CD14-positive monocyte (primary cell): ENCODE measurements at regions not wholly inside any gene's neighbourhood (a gene's known extent, or its start where the extent isn't known, plus 50 kb on each side); places are given as distances from the start of the nearest gene placed in this dataset.

Experiments used
- DNase-seq, 3 donors: peaks; one replicate each; pipeline ENCODE4 v3.0.0-alpha.2; 2011 to 2022
- H2AFZ ChIP-seq: 2 replicates; pipeline ENCODE4 v1.6.0; 2012; ENCODE audit warnings: mild to moderate bottlenecking, low read depth, low read length, inconsistent platforms; ENCODE audit not compliant: insufficient read depth, poor library complexity, severe bottlenecking
- H3K27ac ChIP-seq, 2 donors: 1 replicate in 1 of 2; 2 replicates in 1 of 2; pipeline ENCODE4 v1.5.1; 2012 to 2013; ENCODE audit warnings: low read length in 2 of 2, control low read depth in 1 of 2, inconsistent platforms in 1 of 2, low read depth in 1 of 2, mild to moderate bottlenecking in 1 of 2
- H3K27me3 ChIP-seq, 2 donors: one replicate each; pipeline versions ENCODE4 v1.6.0 to v1.6.1; 2011 to 2013; ENCODE audit warnings: low read length in 2 of 2; ENCODE audit not compliant: control insufficient read depth in 2 of 2, insufficient read depth in 2 of 2
- H3K36me3 ChIP-seq, 2 donors: replicated peaks in 1 of 2; 1 replicate in 1 of 2; 2 replicates in 1 of 2; pipeline versions ENCODE4 v1.5.1 to v1.6.1; 2012 to 2013; ENCODE audit warnings: low read length in 2 of 2, control low read depth in 1 of 2, inconsistent platforms in 1 of 2, mild to moderate bottlenecking in 1 of 2; ENCODE audit not compliant: insufficient read depth in 2 of 2, control insufficient read depth in 1 of 2
- H3K4me1 ChIP-seq, 2 donors: 1 replicate in 1 of 2; 2 replicates in 1 of 2; pipeline versions ENCODE4 v1.5.1 to v1.6.1; 2012 to 2013; ENCODE audit warnings: low read length in 2 of 2, control low read depth in 1 of 2, inconsistent platforms in 1 of 2, mild to moderate bottlenecking in 1 of 2, moderate library complexity in 1 of 2; ENCODE audit not compliant: insufficient read depth in 2 of 2, control insufficient read depth in 1 of 2
- H3K4me2 ChIP-seq: replicated peaks from 2 replicates; pipeline ENCODE3; 2012; ENCODE audit warnings: low read length, moderate library complexity, mild to moderate bottlenecking; ENCODE audit not compliant: poor library complexity, severe bottlenecking; ENCODE audit errors: extremely low read depth
- H3K4me3 ChIP-seq, 3 experiments: fragments of 200-600 bp in 1 of 3; sonication (generic) in 1 of 3; replicated peaks in 1 of 3; 1 replicate in 2 of 3; 2 replicates in 1 of 3; pipeline ENCODE4 v1.5.1; 2011 to 2013; ENCODE audit warnings: low read length in 3 of 3, mild to moderate bottlenecking in 3 of 3, control low read depth in 2 of 3, low read depth in 2 of 3, inconsistent platforms in 1 of 3, moderate library complexity in 1 of 3
- H3K79me2 ChIP-seq: 2 replicates; pipeline ENCODE4 v1.6.0; 2012; ENCODE audit warnings: mild to moderate bottlenecking, control low read depth, inconsistent platforms, low read length, moderate library complexity; ENCODE audit not compliant: insufficient read depth
- H3K9ac ChIP-seq: 2 replicates; pipeline ENCODE4 v1.6.0; 2017; ENCODE audit warnings: low read length, mild to moderate bottlenecking; ENCODE audit not compliant: insufficient read depth, poor library complexity, severe bottlenecking
- H3K9me3 ChIP-seq, 2 donors: replicated peaks in 1 of 2; 1 replicate in 1 of 2; 2 replicates in 1 of 2; pipeline versions ENCODE4 v1.5.1 to v1.6.1; 2012 to 2013; ENCODE audit warnings: low read length in 2 of 2, control low read depth in 1 of 2; ENCODE audit not compliant: control insufficient read depth in 1 of 2, insufficient read depth in 1 of 2
- H4K20me1 ChIP-seq: 2 replicates; pipeline ENCODE4 v1.6.0; 2012; ENCODE audit warnings: mild to moderate bottlenecking, low read length, control low read depth, moderate library complexity; ENCODE audit not compliant: insufficient read depth
- H3K27ac Mint-ChIP-seq, 7 donors: one replicate each; pipeline ENCODE4 v1.8.0; 2020; ENCODE audit warnings: mild to moderate bottlenecking in 7 of 7, mixed read lengths in 7 of 7, moderate library complexity in 6 of 7, inconsistent platforms in 2 of 7
- H3K27me3 Mint-ChIP-seq, 3 donors: one replicate each; pipeline ENCODE4 v1.8.0; 2021 to 2022; ENCODE audit warnings: low read depth in 3 of 3, mild to moderate bottlenecking in 3 of 3, mixed read lengths in 3 of 3, moderate library complexity in 3 of 3, inconsistent platforms in 1 of 3
- H3K36me3 Mint-ChIP-seq, 2 donors: one replicate each; pipeline ENCODE4 v1.8.0; 2020; ENCODE audit warnings: mixed read lengths in 2 of 2, inconsistent platforms in 1 of 2, mild to moderate bottlenecking in 1 of 2
- H3K4me1 Mint-ChIP-seq: one replicate; pipeline ENCODE4 v1.8.0; 2020; ENCODE audit warnings: mild to moderate bottlenecking, mixed read lengths
- H3K4me3 Mint-ChIP-seq, 2 donors: one replicate each; pipeline ENCODE4 v1.8.0; 2020; ENCODE audit warnings: mild to moderate bottlenecking in 2 of 2, mixed read lengths in 2 of 2, moderate library complexity in 1 of 2
- H3K9me3 Mint-ChIP-seq, 7 donors: one replicate each; pipeline ENCODE4 v1.8.0; 2020 to 2022; ENCODE audit warnings: mixed read lengths in 7 of 7, mild to moderate bottlenecking in 6 of 7, moderate library complexity in 6 of 7, inconsistent platforms in 2 of 7
- CTCF ChIP-seq: fragments of 200-600 bp; IDR thresholded peaks from one replicate; pipeline ENCODE4 v1.8.0; 2022; ENCODE audit warnings: antibody characterized with exemption, mild to moderate bottlenecking
- WGBS: methylation state at CpG from one replicate; pipeline ENCODE4 v1.1.5; 2013; ENCODE audit warnings: missing lambda C conversion rate; ENCODE audit not compliant: insufficient coverage; 5-methylcytosine and 5-hydroxymethylcytosine counted together
- intact Hi-C, 2 donors: fragments of 100-400 bp; cut with micrococcal nuclease; formaldehyde crosslinking; loops; one replicate each; pipeline versions ENCODE4 v1.15.0 to v1.15.1; 2023

DNA sequence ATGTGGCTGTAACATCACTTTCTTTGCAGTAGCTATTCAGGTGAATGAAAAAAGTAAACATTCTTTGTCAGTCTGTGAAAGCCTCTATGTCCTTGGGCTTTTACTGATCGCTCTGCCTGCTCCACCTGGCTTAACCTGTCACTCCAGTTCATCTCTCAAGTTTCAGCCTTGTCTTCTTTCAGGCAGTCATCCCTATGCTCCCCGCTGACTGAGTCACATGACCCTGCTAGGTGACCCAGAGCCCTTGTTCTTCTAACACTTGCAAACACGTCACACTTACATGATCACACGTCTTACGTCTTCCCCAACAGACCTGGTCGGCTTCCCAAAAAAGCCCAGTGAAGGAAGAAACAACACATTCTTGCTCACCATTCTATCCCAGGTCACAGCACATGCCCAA, 499.3 kb upstream of the TENM4 start:
- WGBS = 23% methylated on average over 3 of the region's 6 CpGs
- no peaks in the 10 kb centered on the region for H3K27me3 Mint-ChIP-seq
- intact Hi-C loops = no loop called here
- H3K4me1 Mint-ChIP-seq = no peaks in the 10 kb centered on the region
- H3K4me1 ChIP-seq = no peaks in the 10 kb centered on the region
- no peaks in the 10 kb centered on the region for H4K20me1 ChIP-seq
- no peak overlapping the region for H2AFZ ChIP-seq
- H3K9me3 Mint-ChIP-seq = peaks cover 0 to 9% (median 0%) of the 10 kb centered on the region in 7 donors
- H3K27ac Mint-ChIP-seq = no peak overlapping the region
- no peaks in the 10 kb centered on the region for H3K9me3 ChIP-seq
- H3K27ac ChIP-seq = no peak overlapping the region
- TF ChIP-seq CTCF = no peak
- no peaks in the 10 kb centered on the region for H3K79me2 ChIP-seq
- no peak overlapping the region for H3K9ac ChIP-seq
- no peaks in the 10 kb centered on the region for H3K36me3 ChIP-seq
- no peak overlapping the region for H3K4me2 ChIP-seq
- no peak for DNase-seq
- H3K27me3 ChIP-seq = no peaks in the 10 kb centered on the region
- no peaks in the 10 kb centered on the region for H3K36me3 Mint-ChIP-seq
- no peak overlapping the region for H3K4me3 ChIP-seq
- no peak overlapping the region for H3K4me3 Mint-ChIP-seq

DNA sequence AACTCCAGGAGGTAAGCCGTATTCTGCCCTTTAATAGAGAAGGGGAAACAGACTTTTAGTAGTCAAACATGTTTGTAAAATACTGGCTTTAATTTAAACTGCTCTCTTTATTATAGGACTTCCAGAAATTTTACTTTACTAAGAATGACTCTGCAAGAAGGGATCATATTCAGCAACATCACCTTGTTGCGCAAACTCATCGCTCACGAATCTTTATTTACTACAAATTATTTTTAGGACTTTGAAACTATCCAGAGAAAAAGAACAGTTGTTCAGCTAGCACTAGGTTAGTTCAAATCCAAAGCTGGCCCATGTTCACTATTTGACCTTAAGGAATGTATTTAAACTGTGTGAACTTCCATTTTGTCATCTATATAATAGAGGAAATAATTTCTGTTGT, 498.3 kb upstream of the TENM4 start:
- Histone ChIP-seq H4K20me1 (no peaks in the 10 kb centered on the region), H3K4me1 (no peaks in the 10 kb centered on the region), H3K4me3 (no peak overlapping the region), H3K27me3 (no peaks in the 10 kb centered on the region), H3K36me3 (no peaks in the 10 kb centered on the region), H3K79me2 (no peaks in the 10 kb centered on the region), H3K9ac (no peak overlapping the region), H3K4me2 (no peak overlapping the region), H3K9me3 (no peaks in the 10 kb centered on the region), H3K27ac (no peak overlapping the region), H2AFZ (no peak overlapping the region)
- no peak overlapping the region for H3K27ac Mint-ChIP-seq
- WGBS = no CpG with 5 or more reads among the region's 4 CpGs
- no peak for TF ChIP-seq CTCF
- H3K4me3 Mint-ChIP-seq = no peak overlapping the region
- peaks cover 0 to 9% (median 0%) of the 10 kb centered on the region in 7 donors for H3K9me3 Mint-ChIP-seq
- no peaks in the 10 kb centered on the region for H3K36me3 Mint-ChIP-seq
- intact Hi-C loops = no loop called here
- H3K27me3 Mint-ChIP-seq = no peaks in the 10 kb centered on the region
- no peak for DNase-seq
- no peaks in the 10 kb centered on the region for H3K4me1 Mint-ChIP-seq
